IMR-90 (cell line): ENCODE measurements at regions not wholly inside any gene's neighbourhood (a gene's known extent, or its start where the extent isn't known, plus 50 kb on each side); places are given as distances from the start of the nearest gene placed in this dataset.

ENCODE experiments used
- ATAC-seq: fragments of 200-7000 bp; cut with Tn5 transposase; 2 replicates; pipeline ENCODE4 v1.9.1; 2020; ENCODE audit warnings: low read depth, mild to moderate bottlenecking, moderate library complexity
- BruUV-seq: library from RNA; stranded (reverse); fragments of 400-500 nt; replicated peaks from 2 replicates; lab custom pipeline; 2021; lab: Mats Ljungman, UMichigan
- CTCF ChIA-PET: fragments of 300-600 bp; formaldehyde crosslinking; extraction: SDS; loops from one replicate; lab custom pipeline; 2021; ENCODE audit warnings: antibody characterized with exemption; lab: Yijun Ruan, JAX
- POLR2A ChIA-PET: fragments of 300-600 bp; sonication (Branson Sonifier 250); formaldehyde crosslinking; loops from one replicate; lab custom pipeline; 2022; ENCODE audit warnings: antibody characterized with exemption; ENCODE audit not compliant: unreplicated experiment; lab: Charles Lee
- DNase-seq: peaks from one replicate; pipeline ENCODE4 v3.0.0; 2013
- H2AFZ ChIP-seq: replicated peaks from 2 replicates; pipeline ENCODE3; 2013; ENCODE audit warnings: low read length, mild to moderate bottlenecking; ENCODE audit not compliant: poor library complexity
- H2AK5ac ChIP-seq: 2 replicates; pipeline ENCODE4 v1.6.1; 2013; ENCODE audit warnings: low read depth, low read length, inconsistent platforms
- H2AK9ac ChIP-seq: replicated peaks from 2 replicates; pipeline ENCODE3; 2013; ENCODE audit warnings: mild to moderate bottlenecking, low read depth, low read length, moderate library complexity; ENCODE audit not compliant: poor library complexity
- H2BK120ac ChIP-seq: 2 replicates; pipeline ENCODE4 v1.6.1; 2013; ENCODE audit warnings: low read depth, low read length, inconsistent platforms
- H2BK15ac ChIP-seq: 3 replicates; pipeline ENCODE4 v1.6.1; 2013; ENCODE audit warnings: low read depth, low read length, inconsistent platforms
- H2BK20ac ChIP-seq: 2 replicates; pipeline ENCODE4 v1.6.1; 2013; ENCODE audit warnings: low read depth, mild to moderate bottlenecking, inconsistent platforms, low read length, moderate library complexity
- H2BK5ac ChIP-seq: 2 replicates; pipeline ENCODE4 v1.6.1; 2013; ENCODE audit warnings: mild to moderate bottlenecking, low read depth, low read length, inconsistent platforms; ENCODE audit not compliant: poor library complexity, severe bottlenecking
- H3K14ac ChIP-seq: replicated peaks from 2 replicates; pipeline ENCODE4 v1.6.1; 2013; ENCODE audit warnings: low read depth, low read length, inconsistent platforms
- H3K18ac ChIP-seq: 2 replicates; pipeline ENCODE4 v1.6.1; 2013; ENCODE audit warnings: low read depth, low read length, control low read depth
- H3K23ac ChIP-seq: 2 replicates; pipeline ENCODE4 v1.6.1; 2013; ENCODE audit warnings: low read depth, low read length, inconsistent platforms
- H3K27ac ChIP-seq: 2 replicates; pipeline ENCODE4 v1.5.1; 2013; ENCODE audit warnings: mild to moderate bottlenecking, control low read depth, low read length; ENCODE audit not compliant: insufficient read depth
- H3K27me3 ChIP-seq: 2 replicates; pipeline ENCODE4 v1.6.1; 2013; ENCODE audit warnings: low read length; ENCODE audit not compliant: control insufficient read depth, insufficient read depth
- H3K36me3 ChIP-seq: 2 replicates; pipeline ENCODE4 v1.6.1; 2013; ENCODE audit warnings: low read length, mixed read lengths; ENCODE audit not compliant: control insufficient read depth, insufficient read depth
- H3K4ac ChIP-seq: 2 replicates; pipeline ENCODE4 v1.6.1; 2013; ENCODE audit warnings: low read depth, low read length, inconsistent platforms
- H3K4me1 ChIP-seq: 2 replicates; pipeline ENCODE4 v1.6.1; 2013; ENCODE audit warnings: low read length, mixed read lengths; ENCODE audit not compliant: control insufficient read depth, insufficient read depth
- H3K4me2 ChIP-seq: 2 replicates; pipeline ENCODE4 v1.6.1; 2013; ENCODE audit warnings: low read depth, mild to moderate bottlenecking, control low read depth, low read length, moderate library complexity
- H3K4me3 ChIP-seq: 2 replicates; pipeline ENCODE4 v1.5.1; 2013; ENCODE audit warnings: low read depth, mild to moderate bottlenecking, control low read depth, low read length, moderate library complexity; ENCODE audit not compliant: insufficient read depth
- H3K56ac ChIP-seq: 2 replicates; pipeline ENCODE4 v1.6.1; 2013; ENCODE audit warnings: low read length, inconsistent platforms; ENCODE audit not compliant: insufficient read depth; ENCODE audit errors: extremely low read depth
- H3K79me1 ChIP-seq, 2 experiments: 2 replicates each; pipeline ENCODE4 v1.6.1; 2013; ENCODE audit warnings: low read length in 2 of 2, inconsistent platforms in 1 of 2, low read depth in 1 of 2
- H3K9ac ChIP-seq: 2 replicates; pipeline ENCODE4 v1.6.1; 2013; ENCODE audit warnings: low read depth, low read length, control low read depth
- H3K9me1 ChIP-seq: 2 replicates; pipeline ENCODE4 v1.6.1; 2013; ENCODE audit warnings: low read length, inconsistent platforms; ENCODE audit not compliant: insufficient read depth
- H3K9me3 ChIP-seq: 2 replicates; pipeline ENCODE4 v1.6.1; 2013; ENCODE audit warnings: low read length; ENCODE audit not compliant: control insufficient read depth, insufficient read depth
- H4K20me1 ChIP-seq: 2 replicates; pipeline ENCODE4 v1.6.1; 2013; ENCODE audit warnings: low read length, inconsistent platforms; ENCODE audit not compliant: insufficient read depth
- H4K5ac ChIP-seq: 2 replicates; pipeline ENCODE4 v1.6.1; 2013; ENCODE audit warnings: mild to moderate bottlenecking, low read depth, low read length, control low read depth
- H4K8ac ChIP-seq, 2 experiments: 2 replicates each; pipeline ENCODE4 v1.6.1; 2013; ENCODE audit warnings: low read depth in 2 of 2, low read length in 2 of 2, control low read depth in 1 of 2, inconsistent platforms in 1 of 2
- H4K91ac ChIP-seq: 2 replicates; pipeline ENCODE4 v1.6.1; 2013; ENCODE audit warnings: low read depth, low read length, inconsistent platforms; ENCODE audit not compliant: insufficient read depth
- BHLHE40 ChIP-seq: fragments of 150-350 bp; IDR thresholded peaks from 2 replicates; pipeline ENCODE4 v1.6.1; 2016; ENCODE audit warnings: mild to moderate bottlenecking, low read depth, low read length
- CEBPB ChIP-seq: IDR thresholded peaks from 2 replicates; pipeline ENCODE4 v1.6.1; 2012; ENCODE audit warnings: low read depth, low read length, improper control_type of control experiment
- CHD1 ChIP-seq: IDR thresholded peaks from 2 replicates; pipeline ENCODE4 v1.6.1; 2012; ENCODE audit warnings: low read depth, low read length, improper control_type of control experiment
- ELK1 ChIP-seq: fragments of 150-350 bp; IDR thresholded peaks from 2 replicates; pipeline ENCODE4 v1.6.1; 2016; ENCODE audit warnings: low read depth, mild to moderate bottlenecking, low read length, moderate library complexity, borderline replicate concordance
- FOS ChIP-seq: fragments of 150-350 bp; IDR thresholded peaks from 2 replicates; pipeline ENCODE4 v1.6.1; 2016; ENCODE audit warnings: low read depth, low read length
- MAFK ChIP-seq: IDR thresholded peaks from 2 replicates; pipeline ENCODE4 v1.6.1; 2012; ENCODE audit warnings: low read depth, low read length, improper control_type of control experiment
- MAZ ChIP-seq: IDR thresholded peaks from 2 replicates; pipeline ENCODE4 v1.6.1; 2012; ENCODE audit warnings: low read depth, mild to moderate bottlenecking, low read length, improper control_type of control experiment, moderate library complexity, borderline replicate concordance
- MXI1 ChIP-seq: IDR thresholded peaks from 2 replicates; pipeline ENCODE4 v1.6.1; 2012; ENCODE audit warnings: low read depth, mild to moderate bottlenecking, low read length, moderate library complexity, borderline replicate concordance
- NFE2L2 ChIP-seq: fragments of 150-350 bp; IDR thresholded peaks from 2 replicates; pipeline ENCODE4 v1.6.1; 2016; ENCODE audit warnings: low read depth, mild to moderate bottlenecking, low read length
- POLR2A ChIP-seq: IDR thresholded peaks from 2 replicates; pipeline ENCODE4 v1.6.1; 2012; ENCODE audit warnings: mild to moderate bottlenecking, low read depth, low read length
- RAD21 ChIP-seq: IDR thresholded peaks from 2 replicates; pipeline ENCODE4 v1.6.1; 2012; ENCODE audit warnings: low read length, improper control_type of control experiment
- RCOR1 ChIP-seq: IDR thresholded peaks from 2 replicates; pipeline ENCODE4 v1.6.1; 2012; ENCODE audit warnings: mild to moderate bottlenecking, low read length, improper control_type of control experiment; ENCODE audit not compliant: insufficient replicate concordance
- RFX5 ChIP-seq: IDR thresholded peaks from 2 replicates; pipeline ENCODE4 v1.8.0; 2012; ENCODE audit warnings: low read depth, mild to moderate bottlenecking, low read length, moderate library complexity
- SMC3 ChIP-seq: fragments of 150-350 bp; IDR thresholded peaks from 2 replicates; pipeline ENCODE4 v1.6.1; 2016; ENCODE audit warnings: low read depth, mild to moderate bottlenecking, antibody characterized with exemption, low read length, moderate library complexity
- WGBS, 2 experiments: methylation state at CpG; one replicate each; pipeline versions ENCODE4 v1.1.5 to v1.1.7; 2013; ENCODE audit warnings: missing lambda C conversion rate in 2 of 2; ENCODE audit not compliant: insufficient read length in 1 of 2; ENCODE audit errors: extremely low coverage in 2 of 2; 5-methylcytosine and 5-hydroxymethylcytosine counted together
- dilution Hi-C: fragments of 300-500 bp; cut with HindIII; formaldehyde crosslinking; loops from one replicate; pipeline ENCODE4 v1.14.3; 2018; ENCODE audit warnings: low sequenced_read_pairs; ENCODE audit not compliant: unreplicated experiment
- in situ Hi-C: fragments of 300-500 bp; cut with MboI; formaldehyde crosslinking; loops from 3 replicates; pipeline ENCODE4 v1.14.3; 2019; ENCODE audit warnings: low sequenced_read_pairs, inconsistent platforms, mixed read lengths
- intact Hi-C: fragments of 100-400 bp; cut with micrococcal nuclease; formaldehyde crosslinking; loops from 2 replicates; pipeline ENCODE4 v1.10.0; 2022
- TF ChIP-seq, protein P1 (sequence below): fragments of 150-350 bp; IDR thresholded peaks from 2 replicates; pipeline ENCODE4 v1.6.1; 2017; ENCODE audit warnings: mild to moderate bottlenecking, antibody characterized with exemption, low read length, low read depth
- TF ChIP-seq, protein P2 (sequence below): conservative IDR thresholded peaks from 2 replicates; pipeline ENCODE4 v1.5.1; 2012; ENCODE audit warnings: mild to moderate bottlenecking, low read depth, low read length, improper control_type of control experiment

DNA sequence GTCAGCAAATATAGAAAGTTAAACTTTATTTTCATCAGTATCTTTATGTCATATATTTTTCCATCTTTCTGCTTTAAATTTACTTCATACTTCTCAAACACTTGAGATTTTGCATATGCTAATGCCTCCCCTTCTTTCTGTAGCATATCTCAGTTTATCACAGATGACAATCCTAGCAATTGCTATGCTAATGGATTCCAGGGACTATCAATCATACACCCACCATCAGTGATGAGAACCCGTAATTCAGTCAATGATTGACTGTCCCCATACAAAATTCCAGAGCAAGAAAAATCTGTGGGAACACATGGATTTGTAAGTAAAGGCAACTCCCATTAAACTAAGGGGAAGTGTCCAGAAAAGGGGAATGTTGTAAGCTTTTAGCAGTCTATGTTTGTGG, 432.4 kb upstream of the SEMA3D start:
- Histone ChIP-seq H3K4ac (no peak overlapping the region), H3K4me3 (no peak overlapping the region), H3K9me1 (no peaks in the 10 kb centered on the region), H3K14ac (no peak overlapping the region), H4K91ac (no peak overlapping the region), H3K27me3 (no peaks in the 10 kb centered on the region; the same call in 1 of the 2 replicates), H2BK15ac (no peak overlapping the region), H2BK20ac (no peak overlapping the region), H2BK120ac (no peak overlapping the region), H4K8ac (no peak overlapping the region), H3K56ac (no peak overlapping the region), H3K23ac (no peak overlapping the region), H2AK5ac (no peak overlapping the region), H3K79me1 (no peaks in the 10 kb centered on the region), H3K18ac (no peak overlapping the region), H3K27ac (no peak overlapping the region), H3K9ac (no peak overlapping the region), H2AK9ac (no peak overlapping the region), H3K36me3 (no peaks in the 10 kb centered on the region), H4K20me1 (no peaks in the 10 kb centered on the region), H3K9me3 (no peaks in the 10 kb centered on the region), H3K4me2 (no peak overlapping the region), H3K4me1 (no peaks in the 10 kb centered on the region), H4K5ac (no peak overlapping the region), H2AFZ (no peak overlapping the region), H2BK5ac (no peak overlapping the region)
- ChIA-PET POLR2A (no interaction called here), CTCF (no interaction called here)
- ATAC-seq (no peak), DNase-seq (no peak)
- intact Hi-C loops (no loop called here), in situ Hi-C loops (no loop called here), dilution Hi-C loops (no loop called here)
- TF ChIP-seq, protein P1, sequence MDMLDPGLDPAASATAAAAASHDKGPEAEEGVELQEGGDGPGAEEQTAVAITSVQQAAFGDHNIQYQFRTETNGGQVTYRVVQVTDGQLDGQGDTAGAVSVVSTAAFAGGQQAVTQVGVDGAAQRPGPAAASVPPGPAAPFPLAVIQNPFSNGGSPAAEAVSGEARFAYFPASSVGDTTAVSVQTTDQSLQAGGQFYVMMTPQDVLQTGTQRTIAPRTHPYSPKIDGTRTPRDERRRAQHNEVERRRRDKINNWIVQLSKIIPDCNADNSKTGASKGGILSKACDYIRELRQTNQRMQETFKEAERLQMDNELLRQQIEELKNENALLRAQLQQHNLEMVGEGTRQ: no peak
- TF ChIP-seq MAZ (no peak), RCOR1 (no peak), CEBPB (no peak), CHD1 (no peak), BHLHE40 (no peak), FOS (no peak), ELK1 (no peak), POLR2A (no peak), SMC3 (no peak), RAD21 (no peak), MAFK (no peak), RFX5 (no peak), NFE2L2 (no peak), MXI1 (no peak)
- TF ChIP-seq, protein P2, sequence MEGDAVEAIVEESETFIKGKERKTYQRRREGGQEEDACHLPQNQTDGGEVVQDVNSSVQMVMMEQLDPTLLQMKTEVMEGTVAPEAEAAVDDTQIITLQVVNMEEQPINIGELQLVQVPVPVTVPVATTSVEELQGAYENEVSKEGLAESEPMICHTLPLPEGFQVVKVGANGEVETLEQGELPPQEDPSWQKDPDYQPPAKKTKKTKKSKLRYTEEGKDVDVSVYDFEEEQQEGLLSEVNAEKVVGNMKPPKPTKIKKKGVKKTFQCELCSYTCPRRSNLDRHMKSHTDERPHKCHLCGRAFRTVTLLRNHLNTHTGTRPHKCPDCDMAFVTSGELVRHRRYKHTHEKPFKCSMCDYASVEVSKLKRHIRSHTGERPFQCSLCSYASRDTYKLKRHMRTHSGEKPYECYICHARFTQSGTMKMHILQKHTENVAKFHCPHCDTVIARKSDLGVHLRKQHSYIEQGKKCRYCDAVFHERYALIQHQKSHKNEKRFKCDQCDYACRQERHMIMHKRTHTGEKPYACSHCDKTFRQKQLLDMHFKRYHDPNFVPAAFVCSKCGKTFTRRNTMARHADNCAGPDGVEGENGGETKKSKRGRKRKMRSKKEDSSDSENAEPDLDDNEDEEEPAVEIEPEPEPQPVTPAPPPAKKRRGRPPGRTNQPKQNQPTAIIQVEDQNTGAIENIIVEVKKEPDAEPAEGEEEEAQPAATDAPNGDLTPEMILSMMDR: no peak
- WGBS, 2 experiments: no CpG with 5 or more reads among the region's 1 CpG
- BruUV-seq: no TSS peak
